HG03457 (cell line): ENCODE measurements at regions not wholly inside any gene's neighbourhood (a gene's known extent, or its start where the extent isn't known, plus 50 kb on each side); places are given as distances from the start of the nearest gene placed in this dataset.
"Not testable (repeated sequence)": the region's sequence is repeated elsewhere in the genome, so short reads cannot be mapped to it uniquely, and the experiment has no call there.

Source experiments
- ATAC-seq: cut with Tn5 transposase; IDR thresholded peaks from one replicate; pipeline ENCODE4 v1.9.1; 2021; ENCODE audit warnings: moderate number of reproducible peaks; ENCODE audit not compliant: unreplicated experiment

DNA sequence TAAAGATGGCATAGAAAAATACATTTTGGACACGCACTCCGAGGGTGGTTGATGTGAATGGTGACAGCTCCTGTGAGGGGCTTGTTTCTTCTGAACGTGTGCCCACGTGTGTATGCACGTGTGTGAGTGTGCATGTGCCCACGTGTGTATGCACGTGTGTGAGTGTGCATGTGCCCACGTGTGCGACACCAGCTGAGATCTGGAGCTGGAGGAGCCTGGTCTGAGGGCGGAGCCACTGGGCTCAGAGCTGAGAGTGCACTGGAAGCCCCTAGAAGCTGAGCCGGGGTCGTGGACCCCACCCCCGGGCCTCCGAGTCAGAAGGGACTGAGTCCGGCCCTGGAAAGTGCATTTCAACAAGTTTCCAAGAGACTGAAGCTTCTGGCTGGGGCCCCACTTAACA is 282.5 kb upstream of the IRX4 start:
- ATAC-seq = no peak

DNA sequence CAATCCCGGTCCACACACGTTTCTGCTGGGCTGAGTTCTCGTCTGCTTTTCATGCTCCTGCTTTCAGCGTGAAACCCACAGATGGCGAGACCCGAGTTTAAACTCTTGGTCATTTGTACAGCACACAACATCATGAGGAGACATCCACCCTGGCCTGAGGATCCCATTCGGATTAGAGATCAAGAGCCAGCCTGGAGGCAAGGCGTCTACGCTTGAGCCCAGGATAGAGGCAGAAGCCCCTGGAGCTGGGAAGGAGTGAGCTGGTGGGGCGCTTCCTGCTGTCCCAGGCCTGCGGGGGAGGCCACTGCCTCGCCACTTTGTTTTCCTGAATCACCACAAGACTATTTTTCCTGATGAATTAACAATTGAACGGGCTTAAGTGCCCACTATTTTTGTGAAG is 281.9 kb upstream of the IRX4 start:
- no peak for ATAC-seq

GRCh38 chr5:2163940-2164490 is 281.3 kb upstream of the IRX4 start:
- ATAC-seq = no peak

GRCh38 chr5:2163060-2163856 is 280.5 kb upstream of the IRX4 start:
- no peak for ATAC-seq

GRCh38 chr5:2160811-2161210 is 278.1 kb upstream of the IRX4 start:
- no peak for ATAC-seq

DNA sequence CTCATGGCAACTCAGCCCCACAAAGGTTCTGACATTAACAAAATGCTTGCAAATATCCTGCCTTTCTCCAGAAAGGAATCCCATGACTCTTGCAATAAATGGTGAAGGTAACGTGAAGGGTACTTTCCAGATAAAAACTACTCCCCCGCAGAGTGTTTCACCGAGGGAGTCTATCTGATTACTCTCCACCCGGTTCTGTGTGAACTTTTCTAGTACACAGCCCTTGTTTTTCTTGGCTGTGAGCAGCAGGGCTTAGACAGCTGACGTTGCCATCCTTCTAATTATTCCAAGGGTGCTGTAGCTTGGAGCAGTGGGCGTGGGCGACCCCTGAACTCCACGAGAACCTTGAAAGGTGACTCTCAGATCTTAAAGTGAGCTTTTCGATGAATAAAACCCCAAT is 276.0 kb upstream of the IRX4 start:
- ATAC-seq = no peak

DNA sequence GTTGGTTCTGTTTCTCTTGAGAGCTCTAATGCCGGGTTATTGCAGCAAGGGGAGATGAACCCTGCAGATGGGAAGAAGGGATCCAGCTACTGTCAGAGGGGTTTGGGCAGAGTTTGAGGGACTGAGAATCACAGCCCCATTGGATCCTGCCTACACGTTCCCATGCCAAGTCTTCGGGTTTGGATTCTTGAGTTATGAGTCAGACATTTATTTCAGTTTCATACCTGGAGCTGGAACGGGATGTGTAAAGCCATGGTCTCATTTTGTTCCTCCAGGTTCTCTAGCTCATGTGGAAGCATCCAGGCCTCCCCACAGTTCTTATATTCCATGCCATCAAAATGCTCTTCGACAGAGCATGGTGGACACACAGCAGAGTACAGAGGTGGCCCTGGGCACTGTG is 275.4 kb upstream of the IRX4 start:
- no peak for ATAC-seq

DNA sequence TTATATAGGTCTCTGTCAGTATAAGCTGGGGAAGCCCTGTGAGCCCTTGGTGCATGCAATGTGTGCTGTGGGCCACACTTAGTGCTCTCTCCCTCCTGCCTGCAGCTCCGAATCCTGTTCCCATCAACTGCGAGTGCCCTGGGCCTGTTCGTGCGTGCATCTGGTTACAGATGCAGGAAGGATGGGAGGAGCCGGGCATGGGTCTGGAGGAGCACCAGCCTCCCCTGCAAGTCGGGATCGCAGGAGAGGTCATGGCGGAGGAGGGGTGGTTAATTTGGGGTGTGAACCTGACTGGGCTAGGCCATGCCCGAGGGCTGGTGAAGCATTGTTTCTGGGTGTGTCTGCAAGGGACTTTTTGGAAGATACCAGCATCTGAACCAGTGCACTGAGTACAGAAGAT is 274.6 kb upstream of the IRX4 start:
- ATAC-seq = no peak

- ATAC-seq = no peak
Observed at GRCh38 chr5:2156358-2157059, 273.8 kb upstream of the IRX4 start.

GRCh38 chr5:2155556-2155955 is 272.8 kb upstream of the IRX4 start:
- ATAC-seq = no peak

DNA sequence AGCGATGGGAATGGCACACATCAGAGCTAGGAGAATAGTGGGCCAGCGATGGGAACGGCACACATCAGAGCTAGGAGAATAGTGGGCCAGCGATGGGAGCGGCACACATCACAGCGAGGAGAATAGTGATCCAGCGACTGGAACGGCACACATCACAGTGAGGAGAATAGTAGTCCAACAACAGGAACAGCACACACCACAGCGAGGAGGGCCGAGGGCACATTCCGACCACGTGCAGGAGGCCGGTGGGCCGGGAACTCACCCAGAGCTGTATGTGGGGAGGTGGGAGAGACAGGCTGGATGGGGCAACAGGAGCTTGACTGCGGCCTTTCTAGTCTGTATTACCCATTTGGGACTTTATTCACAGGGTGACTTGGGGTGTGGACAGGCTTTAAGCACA is 271.1 kb upstream of the IRX4 start:
- no peak for ATAC-seq

DNA sequence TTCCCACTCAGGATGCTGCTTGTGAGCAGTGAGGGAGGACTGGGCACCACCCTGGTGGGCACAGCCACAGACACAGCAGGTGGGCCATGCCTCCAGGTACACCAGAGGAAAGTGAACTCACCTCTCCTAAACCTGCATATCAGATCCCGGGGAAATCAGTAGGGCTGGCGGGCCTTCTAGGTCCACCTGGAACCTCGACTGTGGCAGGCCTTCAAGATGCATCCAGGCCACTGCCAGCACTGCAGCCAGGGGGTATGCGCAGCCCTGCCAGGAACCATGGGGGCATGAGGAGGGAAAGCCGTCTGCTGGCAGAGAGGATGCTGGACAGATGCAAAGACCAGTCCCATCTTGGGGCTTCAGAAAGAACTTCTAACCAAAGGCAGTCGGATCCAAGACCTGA is 270.6 kb upstream of the IRX4 start:
- ATAC-seq = no peak

DNA sequence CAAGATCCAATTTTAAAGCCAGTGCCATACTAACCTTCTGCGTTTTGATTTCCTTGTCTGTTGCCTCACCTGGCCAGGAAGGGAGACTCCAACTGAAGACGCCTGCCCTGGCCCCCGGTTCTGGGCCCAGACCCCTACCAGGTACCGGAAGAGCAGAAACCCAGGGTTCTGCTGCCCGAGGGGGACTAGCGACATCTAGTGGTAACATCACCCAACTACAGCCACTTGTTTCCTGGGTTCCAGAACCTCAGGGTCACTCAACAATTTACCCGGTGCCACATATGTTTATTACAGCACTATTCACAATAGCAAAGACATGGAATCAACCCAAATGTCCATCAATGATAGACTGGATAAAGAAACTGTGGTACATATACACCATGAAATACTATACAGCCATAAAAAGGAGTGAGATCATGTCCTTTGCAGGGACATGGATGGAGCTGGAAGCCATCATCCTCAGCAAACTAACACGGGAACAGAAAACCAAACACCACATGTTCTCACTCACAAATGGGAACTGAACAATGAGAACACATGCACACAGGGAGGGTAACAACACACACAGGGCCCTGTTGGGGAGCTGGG is 268.7 kb upstream of the IRX4 start:
- not testable (repeated sequence) for ATAC-seq

DNA sequence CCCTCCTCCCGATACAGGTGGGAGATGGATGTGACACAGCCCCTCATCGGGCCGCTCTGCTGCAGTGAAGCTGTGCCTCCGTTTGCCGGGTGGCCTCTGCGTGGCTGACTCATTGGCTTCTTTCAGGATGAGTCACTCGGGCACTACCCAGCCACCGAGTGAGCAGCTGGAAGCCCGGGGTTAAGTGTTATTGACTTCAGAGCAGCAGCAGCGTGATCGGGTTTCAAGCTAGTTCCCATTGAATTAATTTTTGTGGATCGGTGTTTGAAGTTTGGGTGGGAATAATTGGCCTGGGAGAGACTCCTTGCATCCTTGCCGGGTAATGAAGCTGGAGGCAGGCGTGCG is 266.4 kb upstream of the IRX4 start:
- no peak for ATAC-seq

GRCh38 chr5:2148312-2149194 is 265.8 kb upstream of the IRX4 start:
- no peak for ATAC-seq

- ATAC-seq = no peak
Observed at GRCh38 chr5:2147504-2148311, 265.0 kb upstream of the IRX4 start.

DNA sequence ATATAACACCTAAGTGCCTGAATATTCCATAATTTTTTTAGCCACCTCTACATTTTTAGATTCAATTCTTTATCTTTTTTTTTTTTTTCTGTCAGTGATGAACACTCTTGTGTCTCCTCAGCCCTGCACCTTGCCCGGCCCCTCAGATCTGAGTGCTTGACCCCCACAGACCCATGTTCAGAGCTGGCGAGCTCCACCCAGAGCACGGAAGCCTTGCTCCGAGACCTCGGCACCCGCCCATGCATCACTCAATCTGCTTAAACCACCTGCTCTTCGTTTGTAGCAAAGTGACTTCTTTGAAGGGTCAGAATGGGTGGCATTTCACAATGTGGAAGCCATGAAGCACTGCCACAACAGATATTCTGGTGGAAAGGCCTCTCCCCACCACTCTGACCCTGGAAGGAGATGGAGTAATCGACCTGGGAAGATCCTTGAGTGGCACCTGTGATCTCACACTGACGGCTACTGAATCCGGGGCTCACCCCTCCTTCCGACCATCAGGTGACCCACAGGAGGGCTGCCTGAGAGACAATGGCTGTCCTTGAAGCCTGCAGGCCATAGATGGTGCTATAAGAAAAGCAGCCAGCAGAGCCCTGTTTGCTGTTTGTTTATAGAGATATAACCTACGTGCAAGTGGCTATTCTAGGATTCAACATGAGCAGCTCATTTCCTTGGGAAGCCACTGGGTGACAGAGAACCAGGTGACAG is 261.1 kb upstream of the IRX4 start:
- no peak for ATAC-seq

- ATAC-seq = no peak
Observed at GRCh38 chr5:2143088-2143487, 260.4 kb upstream of the IRX4 start.

GRCh38 chr5:2142456-2142954 is 259.8 kb upstream of the IRX4 start:
- no peak for ATAC-seq
